Adipocyte (in vitro differentiated cells): ENCODE measurements at regions not wholly inside any gene's neighbourhood (a gene's known extent, or its start where the extent isn't known, plus 50 kb on each side); places are given as distances from the start of the nearest gene placed in this dataset.

Source experiments
- DNase-seq: peaks from one replicate; pipeline ENCODE4 v3.0.0-alpha.2; 2015; ENCODE audit warnings: low read depth
- H3K27me3 ChIP-seq: replicated peaks from 2 replicates; pipeline ENCODE4 v1.7.0; 2013; ENCODE audit warnings: mild to moderate bottlenecking, low read length, moderate library complexity; ENCODE audit not compliant: control insufficient read depth, insufficient read depth
- H3K36me3 ChIP-seq: 2 replicates; pipeline ENCODE4 v1.7.0; 2013; ENCODE audit warnings: low read length, mild to moderate bottlenecking, moderate library complexity; ENCODE audit not compliant: control insufficient read depth, insufficient read depth, severe bottlenecking
- H3K4me1 ChIP-seq: 2 replicates; pipeline ENCODE4 v1.7.0; 2013; ENCODE audit warnings: mild to moderate bottlenecking, low read length, moderate library complexity; ENCODE audit not compliant: control insufficient read depth, insufficient read depth
- H3K4me3 ChIP-seq: 2 replicates; pipeline ENCODE4 v1.7.0; 2013; ENCODE audit warnings: mild to moderate bottlenecking, low read length, moderate library complexity
- H3K9ac ChIP-seq: 2 replicates; pipeline ENCODE4 v1.7.0; 2013; ENCODE audit warnings: mild to moderate bottlenecking, low read length, moderate library complexity
- H3K9me3 ChIP-seq: 2 replicates; pipeline ENCODE4 v1.7.0; 2013; ENCODE audit warnings: mild to moderate bottlenecking, low read length, moderate library complexity; ENCODE audit not compliant: control insufficient read depth

GRCh38 chr2:173831312-173832229, 133.6 kb downstream of the SP3 start:
- peak; percentile 65 for DNase-seq
- Histone ChIP-seq H3K4me1 (peaks cover 44% of the 10 kb centered on the region), H3K4me3 (peak overlapping the region; percentile 3), H3K27me3 (no peaks in the 10 kb centered on the region), H3K36me3 (no peaks in the 10 kb centered on the region), H3K9ac (peak overlapping the region; percentile 64), H3K9me3 (no peaks in the 10 kb centered on the region)

DNA sequence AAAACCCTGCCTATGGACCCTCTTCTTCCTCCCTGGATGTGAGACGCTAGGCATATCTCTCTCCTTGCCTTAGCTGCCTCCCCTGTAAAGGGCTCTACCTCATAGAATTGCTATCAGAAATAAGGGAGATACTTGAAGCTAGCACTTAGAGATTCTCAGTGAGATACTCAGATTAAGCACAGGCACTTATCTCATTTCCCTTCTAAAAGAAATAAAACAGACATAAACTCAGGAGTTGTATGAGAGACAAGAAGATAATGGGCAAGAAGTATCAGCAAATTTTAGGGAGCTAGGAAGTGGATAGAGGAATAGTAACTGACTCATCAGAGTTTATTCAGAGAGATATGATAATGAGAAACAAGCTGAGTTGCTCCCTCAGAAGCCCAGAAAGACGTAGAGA, 131.0 kb downstream of the SP3 start:
- Histone ChIP-seq H3K4me1 (peaks cover 34% of the 10 kb centered on the region), H3K27me3 (no peaks in the 10 kb centered on the region), H3K36me3 (no peaks in the 10 kb centered on the region), H3K9me3 (no peaks in the 10 kb centered on the region), H3K4me3 (no peak overlapping the region), H3K9ac (no peak overlapping the region)
- DNase-seq, result no peak

DNA sequence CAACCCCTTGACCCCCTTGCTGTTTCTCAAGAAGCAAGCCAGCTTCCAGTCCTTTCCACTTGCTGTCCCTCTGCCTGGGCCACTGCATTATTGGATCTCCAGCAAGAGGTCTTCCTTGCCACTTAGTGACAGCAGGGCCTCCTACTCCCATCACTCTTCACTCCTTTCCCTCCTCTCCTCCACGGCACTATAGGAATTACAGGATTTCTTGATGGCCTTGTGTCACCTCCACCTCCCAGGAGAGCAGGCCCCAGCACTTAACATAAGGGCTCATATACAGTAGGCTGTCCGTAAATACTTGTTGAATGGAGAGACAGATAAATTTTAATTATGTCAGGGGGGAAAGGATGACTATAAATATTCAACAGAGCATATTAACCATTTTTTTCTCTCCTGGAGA, 129.4 kb downstream of the SP3 start:
- Histone ChIP-seq H3K9me3 (no peaks in the 10 kb centered on the region), H3K4me1 (peaks cover 26% of the 10 kb centered on the region), H3K36me3 (no peaks in the 10 kb centered on the region), H3K27me3 (no peaks in the 10 kb centered on the region), H3K9ac (no peak overlapping the region), H3K4me3 (no peak overlapping the region)
- DNase-seq, result no peak

DNA sequence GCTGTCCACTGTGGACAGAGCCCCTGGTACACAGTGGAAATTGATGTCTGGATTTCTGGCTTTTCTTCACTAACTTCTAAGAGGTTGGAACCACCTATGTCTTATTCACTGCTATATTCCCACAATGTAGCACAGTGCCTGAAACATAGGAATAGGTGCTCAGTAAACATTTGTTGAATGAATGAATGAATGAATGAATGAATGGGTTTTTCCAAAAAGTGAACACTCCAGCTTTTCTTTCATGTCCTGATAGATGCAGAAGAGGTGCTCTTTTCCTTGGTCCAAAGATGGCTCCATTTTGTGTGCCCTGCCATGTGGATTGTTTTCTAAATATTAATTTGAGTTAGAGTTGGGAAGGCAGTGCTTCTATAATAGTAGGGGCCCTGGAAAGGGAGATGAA, 124.1 kb downstream of the SP3 start:
- DNase-seq, result no peak
- Histone ChIP-seq H3K36me3 (no peaks in the 10 kb centered on the region), H3K9me3 (no peaks in the 10 kb centered on the region), H3K4me1 (peaks cover 7% of the 10 kb centered on the region), H3K4me3 (no peak overlapping the region), H3K27me3 (peaks cover 2% of the 10 kb centered on the region), H3K9ac (no peak overlapping the region)

- no peak for DNase-seq
- H3K27me3 ChIP-seq, result peaks cover 2% of the 10 kb centered on the region
- no peak overlapping the region for H3K4me3 ChIP-seq
- H3K9me3 ChIP-seq, result no peaks in the 10 kb centered on the region
- no peak overlapping the region for H3K9ac ChIP-seq
- H3K36me3 ChIP-seq, result no peaks in the 10 kb centered on the region
- H3K4me1 ChIP-seq, result peaks cover 7% of the 10 kb centered on the region
Observed at GRCh38 chr2:173843526-173843925, 121.6 kb downstream of the SP3 start.

DNA sequence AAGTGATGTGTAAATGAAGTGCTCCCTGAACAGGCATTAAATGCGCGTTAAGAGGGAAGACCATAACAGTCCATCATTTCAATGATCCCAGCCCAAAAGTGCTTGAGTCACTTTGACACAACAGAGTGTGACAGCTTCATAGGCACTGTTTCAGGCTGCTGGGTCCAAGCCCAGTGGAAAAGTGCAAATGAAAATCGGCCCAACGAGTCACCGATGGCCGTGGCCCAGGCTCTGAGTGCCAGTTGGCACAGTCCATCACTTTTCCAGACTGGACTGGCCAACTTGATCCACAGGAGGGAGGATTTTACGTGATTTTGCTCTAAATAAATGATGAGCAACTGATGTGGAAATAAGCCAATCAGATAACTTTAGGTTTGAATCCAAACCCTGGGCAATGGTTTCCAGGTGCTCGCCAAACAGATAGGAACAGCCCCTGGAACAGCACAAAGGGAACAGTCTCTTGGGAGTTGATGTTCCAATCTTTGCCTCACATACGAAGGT, 114.0 kb downstream of the SP3 start:
- no peaks in the 10 kb centered on the region for H3K9me3 ChIP-seq
- no peak overlapping the region for H3K9ac ChIP-seq
- peak overlapping the region; percentile 22 for H3K4me3 ChIP-seq
- no peaks in the 10 kb centered on the region for H3K36me3 ChIP-seq
- no peaks in the 10 kb centered on the region for H3K27me3 ChIP-seq
- no peak for DNase-seq
- peaks cover 30% of the 10 kb centered on the region for H3K4me1 ChIP-seq

DNA sequence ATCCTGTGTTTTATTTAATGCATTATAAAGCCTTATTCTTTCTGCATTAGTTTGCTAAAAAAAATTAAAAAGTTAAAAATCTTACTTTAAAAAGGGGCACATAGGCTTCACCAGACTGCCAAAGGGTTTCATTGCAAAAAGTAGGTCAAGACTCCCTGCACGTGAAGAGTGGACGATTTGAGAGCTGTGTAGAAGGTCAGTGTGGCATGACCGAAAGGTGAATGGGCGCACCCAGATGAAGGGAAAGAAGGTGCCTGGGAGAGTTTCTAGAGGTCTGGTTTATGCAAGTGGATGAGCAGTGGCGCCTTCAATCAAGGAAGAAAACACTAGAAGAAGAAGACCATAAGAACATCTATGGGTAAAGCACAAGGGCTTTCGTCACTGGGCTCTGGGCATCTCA, 111.0 kb downstream of the SP3 start:
- no peaks in the 10 kb centered on the region for H3K9me3 ChIP-seq
- H3K4me1 ChIP-seq, result peaks cover 30% of the 10 kb centered on the region
- no peak overlapping the region for H3K9ac ChIP-seq
- H3K27me3 ChIP-seq, result no peaks in the 10 kb centered on the region
- DNase-seq, result no peak
- H3K36me3 ChIP-seq, result no peaks in the 10 kb centered on the region
- no peak overlapping the region for H3K4me3 ChIP-seq

GRCh38 chr2:173854840-173855239, 110.3 kb downstream of the SP3 start:
- DNase-seq, result peak; percentile 70
- peak overlapping the region; percentile 55 for H3K4me3 ChIP-seq
- no peaks in the 10 kb centered on the region for H3K9me3 ChIP-seq
- H3K36me3 ChIP-seq, result no peaks in the 10 kb centered on the region
- H3K27me3 ChIP-seq, result peaks cover 4% of the 10 kb centered on the region
- no peak overlapping the region for H3K9ac ChIP-seq
- peaks cover 30% of the 10 kb centered on the region for H3K4me1 ChIP-seq

DNA sequence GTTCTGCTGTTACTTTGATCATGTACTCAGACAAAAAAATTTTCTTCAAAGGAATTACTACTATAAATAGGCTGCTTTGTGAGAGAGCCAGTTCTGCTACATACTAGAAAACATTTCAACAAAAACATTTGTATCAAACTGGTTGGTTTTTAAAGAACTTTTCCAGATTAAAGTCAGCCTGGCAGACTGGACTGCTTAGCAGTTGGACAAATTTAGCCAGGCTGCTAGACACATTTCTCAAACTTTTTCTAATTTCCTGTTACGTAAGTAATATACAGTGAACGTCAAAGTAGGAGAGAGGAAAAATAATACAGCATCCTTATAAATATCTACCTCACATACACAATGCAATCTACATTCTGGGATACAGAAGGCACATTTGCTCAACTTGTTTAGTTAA, 109.5 kb downstream of the SP3 start:
- Histone ChIP-seq H3K4me1 (peaks cover 30% of the 10 kb centered on the region), H3K9ac (no peak overlapping the region), H3K27me3 (peaks cover 4% of the 10 kb centered on the region), H3K4me3 (no peak overlapping the region), H3K36me3 (no peaks in the 10 kb centered on the region), H3K9me3 (no peaks in the 10 kb centered on the region)
- DNase-seq, result peak; percentile 14
